ENCODE measurements at regions not wholly inside any gene's neighbourhood (a gene's known extent, or its start where the extent isn't known, plus 50 kb on each side); places are given as distances from the start of the nearest gene placed in this dataset.

DNA sequence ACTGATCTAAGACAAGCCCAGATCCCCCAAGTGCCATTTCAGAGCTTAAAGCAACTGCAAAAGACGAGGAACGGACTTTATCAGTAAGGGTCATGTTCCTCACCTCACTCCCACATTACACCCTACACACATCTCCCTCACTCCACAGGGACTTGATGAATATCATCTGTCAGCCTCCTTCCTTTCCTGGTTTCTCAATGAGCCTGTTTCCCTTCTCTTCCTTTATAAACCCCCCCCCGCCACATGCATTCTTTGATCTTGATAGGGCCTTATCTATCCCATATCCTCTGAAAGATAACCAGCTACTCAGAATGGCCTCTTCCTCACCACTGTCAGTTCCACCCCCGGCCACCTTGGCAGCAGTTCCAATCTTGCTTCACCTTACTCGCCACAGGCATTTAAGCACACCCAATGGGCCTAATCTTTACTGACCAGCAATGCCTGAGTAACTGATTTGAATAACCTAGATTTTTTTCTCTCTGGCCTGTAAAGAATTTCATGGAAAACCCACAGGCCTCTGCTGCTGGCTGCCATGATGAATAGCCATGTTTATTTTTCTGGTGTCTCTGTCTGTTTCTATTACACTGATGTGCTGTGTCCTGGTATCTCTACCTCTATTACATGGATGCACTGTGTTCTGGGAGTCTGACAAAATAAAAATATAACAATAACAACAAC is 138.7 kb downstream of the PHLDA1 start:
- Histone ChIP-seq H3K9ac (ENCODE audit: low read depth, low read length) (no peak overlapping the region), H3K4me3 (ENCODE audit: low read length) (no peak overlapping the region), H3K36me3 (ENCODE audit: insufficient read depth, low read length) (no peaks in the 10 kb centered on the region), H3K4me1 (ENCODE audit: control insufficient read depth, insufficient read depth, low read length) (peaks cover 10% of the 10 kb centered on the region), H3K27me3 (ENCODE audit: control insufficient read depth, insufficient read depth, low read length) (no peaks in the 10 kb centered on the region), H3K4me2 (ENCODE audit: low read length) (no peak overlapping the region), H3K9me3 (replicated peaks; ENCODE audit: low read length) (no peaks in the 10 kb centered on the region)

DNA sequence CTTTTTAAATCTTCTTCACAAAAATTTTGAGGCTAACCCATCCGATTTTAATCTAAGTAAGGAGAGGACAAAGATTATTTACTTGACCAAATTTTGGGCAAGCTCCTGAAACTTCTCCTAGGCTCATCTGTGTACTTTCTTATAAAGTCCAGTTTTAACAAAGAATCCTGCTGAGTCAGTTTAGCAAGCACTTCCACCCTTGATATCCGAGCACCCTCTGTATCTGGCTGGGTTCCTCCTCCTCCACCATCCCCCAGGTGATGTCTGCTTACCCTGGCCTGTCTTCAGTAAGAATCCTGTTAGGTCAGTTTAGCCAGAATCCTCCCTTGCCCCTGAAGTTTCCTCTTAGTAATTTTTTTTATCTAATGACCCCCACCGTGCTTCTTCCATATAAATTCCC is 140.5 kb downstream of the PHLDA1 start:
- Histone ChIP-seq H3K9me3 (replicated peaks; ENCODE audit: low read length) (no peaks in the 10 kb centered on the region), H3K4me2 (ENCODE audit: low read length) (no peak overlapping the region), H3K9ac (ENCODE audit: low read depth, low read length) (no peak overlapping the region), H3K27me3 (ENCODE audit: control insufficient read depth, insufficient read depth, low read length) (no peaks in the 10 kb centered on the region), H3K4me3 (ENCODE audit: low read length) (no peak overlapping the region), H3K4me1 (ENCODE audit: control insufficient read depth, insufficient read depth, low read length) (peaks cover 10% of the 10 kb centered on the region), H3K36me3 (ENCODE audit: insufficient read depth, low read length) (no peaks in the 10 kb centered on the region)

DNA sequence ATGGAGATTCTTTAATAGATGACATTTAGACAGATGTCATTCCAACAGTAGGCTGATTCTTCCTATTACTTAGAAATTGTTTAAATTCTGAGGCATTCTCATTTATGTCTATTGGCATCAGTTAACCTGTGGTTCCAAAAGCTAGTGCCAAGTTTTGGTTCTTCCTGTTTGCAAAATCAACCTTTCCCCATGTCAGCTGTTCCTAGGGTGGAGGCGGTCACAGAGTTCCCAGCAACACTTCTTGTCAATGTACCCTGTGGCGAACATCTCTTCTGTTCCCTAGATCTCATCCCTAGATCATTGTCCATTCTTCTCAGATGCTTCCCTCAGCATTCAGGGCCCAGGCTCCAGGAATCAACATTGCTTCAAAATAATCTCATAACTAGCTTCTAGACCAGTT is 140.9 kb downstream of the PHLDA1 start:
- no peaks in the 10 kb centered on the region for H3K27me3 ChIP-seq (ENCODE audit: control insufficient read depth, insufficient read depth, low read length)
- H3K4me2 ChIP-seq (ENCODE audit: low read length): no peak overlapping the region
- no peaks in the 10 kb centered on the region for H3K36me3 ChIP-seq (ENCODE audit: insufficient read depth, low read length)
- H3K4me1 ChIP-seq (ENCODE audit: control insufficient read depth, insufficient read depth, low read length): peaks cover 10% of the 10 kb centered on the region
- H3K9ac ChIP-seq (ENCODE audit: low read depth, low read length): no peak overlapping the region
- H3K4me3 ChIP-seq (ENCODE audit: low read length): no peak overlapping the region
- no peaks in the 10 kb centered on the region for H3K9me3 ChIP-seq (replicated peaks; ENCODE audit: low read length)

- H3K4me2 ChIP-seq (ENCODE audit: low read length): no peak overlapping the region
These were observed 141.4 kb downstream of the PHLDA1 start for GRCh38 chr12:75890141-75890540.

DNA sequence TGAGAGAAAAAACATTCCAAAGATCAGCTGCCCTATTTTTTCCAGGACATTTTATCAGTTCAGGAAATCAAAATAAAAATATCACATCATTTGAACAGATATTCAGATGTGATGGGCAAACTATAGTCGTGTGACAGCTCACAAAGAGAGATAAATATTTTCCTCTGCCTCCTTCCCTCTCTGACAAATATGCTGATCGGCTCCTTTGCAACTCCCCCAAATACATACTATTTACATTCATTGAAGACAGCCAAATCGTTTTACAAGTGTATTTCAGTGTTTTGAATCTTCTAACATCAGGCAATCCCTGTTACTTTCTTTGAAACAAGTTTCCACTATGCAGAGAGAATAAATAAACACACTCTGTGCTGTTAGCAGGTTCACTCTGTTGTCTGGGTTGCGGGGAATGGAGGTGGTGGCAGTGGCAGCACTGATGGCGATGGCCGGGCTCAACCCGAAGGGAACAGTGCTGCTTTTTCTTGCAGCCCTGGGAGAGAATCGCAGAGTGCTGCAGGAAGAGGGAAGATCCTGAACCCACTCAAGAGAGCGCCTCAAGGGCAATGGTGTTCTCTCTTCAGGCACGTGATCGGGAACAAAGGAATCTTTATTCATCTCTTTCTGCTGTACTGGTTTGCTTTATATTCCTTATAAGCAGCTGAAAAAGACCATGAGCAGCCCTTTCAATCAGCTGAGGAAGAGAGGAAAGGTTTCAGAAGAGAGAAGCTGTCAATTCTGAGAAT is 142.5 kb downstream of the PHLDA1 start:
- Histone ChIP-seq H3K9me3 (replicated peaks; ENCODE audit: low read length) (no peaks in the 10 kb centered on the region), H3K27me3 (ENCODE audit: control insufficient read depth, insufficient read depth, low read length) (no peaks in the 10 kb centered on the region), H3K36me3 (ENCODE audit: insufficient read depth, low read length) (no peaks in the 10 kb centered on the region), H3K9ac (ENCODE audit: low read depth, low read length) (no peak overlapping the region), H3K4me1 (ENCODE audit: control insufficient read depth, insufficient read depth, low read length) (peaks cover 10% of the 10 kb centered on the region), H3K4me2 (ENCODE audit: low read length) (no peak overlapping the region), H3K4me3 (ENCODE audit: low read length) (no peak overlapping the region)

More at GRCh38 chr12:75890141-75890540, 141.4 kb downstream of the PHLDA1 start:
- Histone ChIP-seq H3K27me3 (ENCODE audit: control insufficient read depth, insufficient read depth, low read length) (no peaks in the 10 kb centered on the region), H3K9ac (ENCODE audit: low read depth, low read length) (no peak overlapping the region), H3K36me3 (ENCODE audit: insufficient read depth, low read length) (no peaks in the 10 kb centered on the region), H3K4me3 (ENCODE audit: low read length) (no peak overlapping the region), H3K9me3 (replicated peaks; ENCODE audit: low read length) (no peaks in the 10 kb centered on the region), H3K4me1 (ENCODE audit: control insufficient read depth, insufficient read depth, low read length) (peaks cover 10% of the 10 kb centered on the region)

DNA sequence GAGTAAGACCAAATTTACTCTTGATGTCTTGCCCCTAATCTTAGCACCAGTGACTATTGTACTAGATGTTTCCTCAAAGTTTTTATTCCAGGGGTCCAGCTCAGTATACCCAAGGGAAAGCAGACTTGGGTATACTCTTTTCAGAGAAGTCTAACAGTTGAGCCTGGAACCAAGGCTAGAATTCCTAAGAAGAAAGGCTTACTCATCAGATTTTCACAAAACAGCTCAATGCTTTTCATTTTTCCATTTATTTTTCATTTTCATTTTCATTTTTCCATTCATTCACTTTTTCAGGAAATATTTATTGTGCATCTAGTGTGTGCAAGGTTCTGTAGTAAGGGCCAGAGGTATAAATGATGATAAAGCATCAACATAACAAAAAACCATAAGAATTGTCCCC is 143.2 kb downstream of the PHLDA1 start:
- no peaks in the 10 kb centered on the region for H3K36me3 ChIP-seq (ENCODE audit: insufficient read depth, low read length)
- no peak overlapping the region for H3K9ac ChIP-seq (ENCODE audit: low read depth, low read length)
- H3K9me3 ChIP-seq (replicated peaks; ENCODE audit: low read length): no peaks in the 10 kb centered on the region
- H3K4me3 ChIP-seq (ENCODE audit: low read length): no peak overlapping the region
- H3K4me2 ChIP-seq (ENCODE audit: low read length): no peak overlapping the region
- peaks cover 10% of the 10 kb centered on the region for H3K4me1 ChIP-seq (ENCODE audit: control insufficient read depth, insufficient read depth, low read length)
- H3K27me3 ChIP-seq (ENCODE audit: control insufficient read depth, insufficient read depth, low read length): no peaks in the 10 kb centered on the region

GRCh38 chr12:75887979-75888378 is 143.6 kb downstream of the PHLDA1 start:
- H3K4me2 ChIP-seq (ENCODE audit: low read length): no peak overlapping the region
- H3K36me3 ChIP-seq (ENCODE audit: insufficient read depth, low read length): no peaks in the 10 kb centered on the region
- no peaks in the 10 kb centered on the region for H3K27me3 ChIP-seq (ENCODE audit: control insufficient read depth, insufficient read depth, low read length)
- no peaks in the 10 kb centered on the region for H3K9me3 ChIP-seq (replicated peaks; ENCODE audit: low read length)
- peaks cover 8% of the 10 kb centered on the region for H3K4me1 ChIP-seq (ENCODE audit: control insufficient read depth, insufficient read depth, low read length)
- H3K9ac ChIP-seq (ENCODE audit: low read depth, low read length): no peak overlapping the region
- H3K4me3 ChIP-seq (ENCODE audit: low read length): no peak overlapping the region

DNA sequence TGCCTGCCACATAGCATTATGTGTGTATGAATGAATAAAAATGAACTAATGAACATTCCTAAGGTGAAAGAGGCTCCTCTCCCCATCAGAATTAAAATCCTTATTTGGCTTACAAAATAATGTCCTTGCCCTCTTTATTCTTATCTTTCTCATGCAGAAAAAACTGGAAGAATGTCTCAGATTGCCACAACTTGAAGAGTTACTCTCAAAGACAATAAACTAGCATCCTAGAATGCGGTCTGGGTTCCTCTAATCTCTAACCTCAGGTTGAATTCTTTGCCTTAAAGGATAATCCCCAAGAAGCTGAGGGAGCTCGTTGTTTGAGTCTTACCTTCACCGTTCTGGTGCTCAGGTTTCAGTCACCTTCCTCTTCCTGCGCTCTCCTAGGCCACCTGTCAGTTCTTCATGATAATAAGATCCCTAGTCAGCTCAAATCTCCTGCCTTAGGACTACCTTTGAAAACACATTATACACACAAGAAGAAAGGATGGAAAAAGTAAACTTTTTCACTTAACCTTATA is 147.1 kb downstream of the PHLDA1 start:
- no peaks in the 10 kb centered on the region for H3K36me3 ChIP-seq (ENCODE audit: insufficient read depth, low read length)
- no peaks in the 10 kb centered on the region for H3K4me1 ChIP-seq (ENCODE audit: control insufficient read depth, insufficient read depth, low read length)
- H3K27me3 ChIP-seq (ENCODE audit: control insufficient read depth, insufficient read depth, low read length): no peaks in the 10 kb centered on the region
- H3K9me3 ChIP-seq (replicated peaks; ENCODE audit: low read length): no peaks in the 10 kb centered on the region
- no peak overlapping the region for H3K4me2 ChIP-seq (ENCODE audit: low read length)
- H3K4me3 ChIP-seq (ENCODE audit: low read length): no peak overlapping the region
- no peak overlapping the region for H3K9ac ChIP-seq (ENCODE audit: low read depth, low read length)

GRCh38 chr12:75883241-75883640 is 148.3 kb downstream of the PHLDA1 start:
- Histone ChIP-seq H3K9ac (ENCODE audit: low read depth, low read length) (no peak overlapping the region), H3K36me3 (ENCODE audit: insufficient read depth, low read length) (no peaks in the 10 kb centered on the region), H3K27me3 (ENCODE audit: control insufficient read depth, insufficient read depth, low read length) (no peaks in the 10 kb centered on the region), H3K4me3 (ENCODE audit: low read length) (no peak overlapping the region), H3K9me3 (replicated peaks; ENCODE audit: low read length) (no peaks in the 10 kb centered on the region), H3K4me2 (ENCODE audit: low read length) (no peak overlapping the region), H3K4me1 (ENCODE audit: control insufficient read depth, insufficient read depth, low read length) (peaks cover 2% of the 10 kb centered on the region)

DNA sequence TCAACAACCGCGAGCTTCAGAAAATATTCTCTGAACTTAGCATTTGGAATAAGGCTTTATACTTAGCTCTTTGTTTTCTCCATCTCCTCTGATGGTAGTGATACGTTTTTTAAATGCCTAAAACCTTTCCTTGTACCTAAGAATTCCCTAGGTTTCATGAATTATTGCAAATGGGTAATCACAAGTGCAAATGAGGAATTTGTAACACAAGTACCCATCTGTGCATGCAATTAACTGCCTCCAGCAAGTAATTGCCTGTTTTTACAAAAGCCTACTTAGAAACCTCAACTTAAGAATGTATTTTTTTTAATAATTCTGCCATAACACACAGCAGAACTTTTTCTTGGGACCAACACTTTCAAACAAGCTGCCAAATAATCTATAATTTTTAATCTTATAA is 149.2 kb downstream of the PHLDA1 start:
- no peak overlapping the region for H3K4me2 ChIP-seq (ENCODE audit: low read length)
- peaks cover 9% of the 10 kb centered on the region for H3K4me1 ChIP-seq (ENCODE audit: control insufficient read depth, insufficient read depth, low read length)

GRCh38 chr12:75881920-75882319 is 149.7 kb downstream of the PHLDA1 start:
- peaks cover 9% of the 10 kb centered on the region for H3K4me1 ChIP-seq (ENCODE audit: control insufficient read depth, insufficient read depth, low read length)
- H3K9me3 ChIP-seq (replicated peaks; ENCODE audit: low read length): no peaks in the 10 kb centered on the region
- no peak overlapping the region for H3K9ac ChIP-seq (ENCODE audit: low read depth, low read length)
- no peaks in the 10 kb centered on the region for H3K36me3 ChIP-seq (ENCODE audit: insufficient read depth, low read length)
- H3K27me3 ChIP-seq (ENCODE audit: control insufficient read depth, insufficient read depth, low read length): no peaks in the 10 kb centered on the region
- no peak overlapping the region for H3K4me2 ChIP-seq (ENCODE audit: low read length)
- no peak overlapping the region for H3K4me3 ChIP-seq (ENCODE audit: low read length)

More for the DNA sequence above, 149.2 kb downstream of the PHLDA1 start:
- Histone ChIP-seq H3K27me3 (ENCODE audit: control insufficient read depth, insufficient read depth, low read length) (no peaks in the 10 kb centered on the region), H3K9me3 (replicated peaks; ENCODE audit: low read length) (no peaks in the 10 kb centered on the region), H3K36me3 (ENCODE audit: insufficient read depth, low read length) (no peaks in the 10 kb centered on the region), H3K4me3 (ENCODE audit: low read length) (no peak overlapping the region), H3K9ac (ENCODE audit: low read depth, low read length) (no peak overlapping the region)
